Right lobe of liver (tissue), 6 donors: ENCODE measurements at regions not wholly inside any gene's neighbourhood (a gene's known extent, or its start where the extent isn't known, plus 50 kb on each side); places are given as distances from the start of the nearest gene placed in this dataset.
"Not testable (repeated sequence)": the region's sequence is repeated elsewhere in the genome, so short reads cannot be mapped to it uniquely, and the experiment has no call there.

Source experiments
- ATAC-seq, 4 donors: fragments of 200-7000 bp; cut with Tn5 transposase; one replicate each; pipeline ENCODE4 v1.9.1; 2020; ENCODE audit warnings: mild to moderate bottlenecking in 4 of 4, moderate library complexity in 4 of 4
- DNase-seq, 3 donors: peaks; one replicate each; pipeline ENCODE4 v3.0.0-alpha.2; 2020
- H3K27ac ChIP-seq, 3 donors: fragments of 200-600 bp; one replicate each; pipeline ENCODE4 v1.8.0; 2022
- H3K27me3 ChIP-seq, 2 donors: fragments of 200-600 bp; one replicate each; pipeline ENCODE4 v1.8.0; 2022
- H3K36me3 ChIP-seq, 4 donors: fragments of 200-600 bp; sonication (generic) in 1 of 4; one replicate each; pipeline versions ENCODE4 v1.5.1 to v1.8.0; 2017 to 2022; ENCODE audit warnings: control low read depth in 1 of 4
- H3K4me1 ChIP-seq, 4 donors: fragments of 200-600 bp; sonication (generic) in 1 of 4; one replicate each; pipeline versions ENCODE4 v1.5.1 to v1.8.0; 2017 to 2022; ENCODE audit warnings: control low read depth in 1 of 4
- H3K4me3 ChIP-seq, 3 donors: fragments of 200-600 bp; one replicate each; pipeline ENCODE4 v1.8.0; 2022
- H3K9me3 ChIP-seq, 4 donors: fragments of 200-600 bp; sonication (generic) in 1 of 4; one replicate each; pipeline versions ENCODE4 v1.5.1 to v1.8.0; 2017 to 2022; ENCODE audit warnings: control low read depth in 1 of 4
- POLR2A ChIP-seq: fragments of 450-650 bp; IDR thresholded peaks from one replicate; pipeline ENCODE4 v1.6.1; 2017; ENCODE audit warnings: antibody characterized with exemption, mild to moderate bottlenecking
- WGBS: methylation state at CpG from one replicate; pipeline ENCODE4 v1.1.6; 2018; ENCODE audit warnings: low coverage, low lambda C conversion rate; ENCODE audit not compliant: insufficient coverage; ENCODE audit errors: missing lambda C conversion rate; 5-methylcytosine and 5-hydroxymethylcytosine counted together
- intact Hi-C, 2 donors: fragments of 100-400 bp; cut with DNase I; formaldehyde crosslinking; loops; one replicate each; pipeline versions ENCODE4 v1.11.2 to v1.14.1; 2022
- TF ChIP-seq, protein P1 (sequence below), 4 donors: fragments of 200-600 bp in 3 of 4; fragments of 450-650 bp in 1 of 4; IDR thresholded peaks; one replicate each; pipeline versions ENCODE4 v1.5.1 to v1.8.0; 2016 to 2022; ENCODE audit warnings: antibody characterized with exemption in 4 of 4, mild to moderate bottlenecking in 2 of 4
- donor health status: DM: no; HTN: yes; CAD: no.
- donor health status: DM: no; HTN: no; CAD: no.
- donor health status: DM: no; HTN: no; CAD: no.
- donor health status: DM: no; HTN: yes; CAD: no.
- donor health status: DM: no; HTN: yes; CAD: no.

DNA sequence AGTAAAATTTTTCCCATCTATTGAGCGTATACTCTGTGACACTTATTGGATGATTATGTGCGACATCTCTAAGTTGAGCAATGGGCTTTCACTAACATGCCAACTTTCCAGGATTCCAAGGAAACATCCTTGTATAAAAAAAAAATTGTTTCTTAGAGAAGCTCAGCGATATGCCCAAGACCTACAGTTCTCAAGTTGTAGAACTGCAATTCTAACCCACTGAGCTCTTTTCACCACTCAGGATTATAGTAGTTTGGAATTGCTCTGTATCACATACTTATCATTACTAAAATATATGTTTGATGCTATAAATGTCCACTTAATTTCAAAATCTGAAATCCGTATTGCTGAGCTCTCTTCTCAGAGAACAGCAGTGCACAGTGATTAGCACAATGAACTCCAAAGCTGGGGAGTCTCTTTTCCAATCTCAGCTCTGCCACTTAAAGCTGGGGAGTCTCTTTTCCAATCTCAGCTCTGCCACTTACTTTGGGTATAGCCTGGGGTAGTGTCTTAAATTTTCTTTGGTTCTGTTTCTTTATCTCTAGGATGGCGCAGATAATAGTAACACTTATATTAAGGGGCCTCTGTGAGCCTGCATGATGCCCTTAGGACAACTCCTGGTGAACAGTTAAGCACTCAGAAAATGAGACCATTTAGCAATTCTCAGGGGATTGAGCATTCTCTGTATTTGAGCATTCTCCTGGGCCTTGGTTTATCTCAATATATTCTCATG is 1722.2 kb upstream of the AGA start:
- ATAC-seq (no peak), DNase-seq (no peak)
- no peak overlapping the region for H3K27ac ChIP-seq
- no peaks in the 10 kb centered on the region for H3K27me3 ChIP-seq
- 67% methylated on average over 5 of the region's 5 CpGs for WGBS
- no peaks in the 10 kb centered on the region for H3K4me1 ChIP-seq
- intact Hi-C loops = no loop called here
- H3K36me3 ChIP-seq = no peaks in the 10 kb centered on the region
- TF ChIP-seq POLR2A = no peak
- TF ChIP-seq, protein P1, sequence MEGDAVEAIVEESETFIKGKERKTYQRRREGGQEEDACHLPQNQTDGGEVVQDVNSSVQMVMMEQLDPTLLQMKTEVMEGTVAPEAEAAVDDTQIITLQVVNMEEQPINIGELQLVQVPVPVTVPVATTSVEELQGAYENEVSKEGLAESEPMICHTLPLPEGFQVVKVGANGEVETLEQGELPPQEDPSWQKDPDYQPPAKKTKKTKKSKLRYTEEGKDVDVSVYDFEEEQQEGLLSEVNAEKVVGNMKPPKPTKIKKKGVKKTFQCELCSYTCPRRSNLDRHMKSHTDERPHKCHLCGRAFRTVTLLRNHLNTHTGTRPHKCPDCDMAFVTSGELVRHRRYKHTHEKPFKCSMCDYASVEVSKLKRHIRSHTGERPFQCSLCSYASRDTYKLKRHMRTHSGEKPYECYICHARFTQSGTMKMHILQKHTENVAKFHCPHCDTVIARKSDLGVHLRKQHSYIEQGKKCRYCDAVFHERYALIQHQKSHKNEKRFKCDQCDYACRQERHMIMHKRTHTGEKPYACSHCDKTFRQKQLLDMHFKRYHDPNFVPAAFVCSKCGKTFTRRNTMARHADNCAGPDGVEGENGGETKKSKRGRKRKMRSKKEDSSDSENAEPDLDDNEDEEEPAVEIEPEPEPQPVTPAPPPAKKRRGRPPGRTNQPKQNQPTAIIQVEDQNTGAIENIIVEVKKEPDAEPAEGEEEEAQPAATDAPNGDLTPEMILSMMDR (IDR thresholded peaks at IDR 0.05) = no peak
- H3K9me3 ChIP-seq = no peaks in the 10 kb centered on the region
- H3K4me3 ChIP-seq = no peak overlapping the region

DNA sequence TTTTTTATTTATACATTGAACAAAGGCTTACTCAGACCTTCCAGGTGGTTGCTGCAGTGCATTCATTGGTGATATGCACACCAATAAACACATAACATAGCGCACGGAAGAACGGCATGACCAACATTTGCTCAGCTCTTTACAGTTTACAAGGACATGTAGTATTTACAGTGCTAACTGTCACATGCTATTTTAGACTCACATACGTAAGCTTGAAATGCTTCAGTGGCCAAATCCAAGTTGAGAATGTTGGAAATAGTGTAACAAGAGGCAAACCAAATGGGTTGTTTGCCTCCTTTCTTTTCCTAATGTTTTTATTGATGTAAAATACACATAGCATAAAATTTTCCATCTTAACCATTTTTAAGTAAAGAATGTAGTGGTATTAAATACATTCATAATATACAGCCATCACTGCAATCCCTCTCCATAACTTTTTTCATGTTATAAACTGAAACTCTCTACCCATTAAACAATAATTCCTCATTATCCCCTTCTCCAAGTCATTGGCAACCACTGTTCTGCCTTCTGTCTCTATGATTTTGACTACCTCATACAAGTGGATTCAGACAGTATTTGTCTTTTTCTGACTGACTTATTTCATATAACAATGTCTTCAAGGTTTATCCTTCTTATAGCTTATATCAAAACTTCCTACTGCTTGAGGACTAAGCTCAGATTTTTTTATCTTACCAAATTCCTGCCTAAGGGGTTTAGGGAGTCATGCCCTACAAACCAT is 1722.9 kb upstream of the AGA start:
- H3K27ac ChIP-seq = no peak overlapping the region
- DNase-seq = no peak
- no peaks in the 10 kb centered on the region for H3K27me3 ChIP-seq
- no peak overlapping the region for H3K4me3 ChIP-seq
- intact Hi-C loops = no loop called here
- H3K36me3 ChIP-seq = no peaks in the 10 kb centered on the region
- H3K9me3 ChIP-seq = no peaks in the 10 kb centered on the region
- no peaks in the 10 kb centered on the region for H3K4me1 ChIP-seq
- 66% methylated on average over 4 of the region's 4 CpGs for WGBS
- no peak for ATAC-seq
- TF ChIP-seq, protein P1 (IDR thresholded peaks at IDR 0.05) = no peak
- TF ChIP-seq POLR2A = no peak

DNA sequence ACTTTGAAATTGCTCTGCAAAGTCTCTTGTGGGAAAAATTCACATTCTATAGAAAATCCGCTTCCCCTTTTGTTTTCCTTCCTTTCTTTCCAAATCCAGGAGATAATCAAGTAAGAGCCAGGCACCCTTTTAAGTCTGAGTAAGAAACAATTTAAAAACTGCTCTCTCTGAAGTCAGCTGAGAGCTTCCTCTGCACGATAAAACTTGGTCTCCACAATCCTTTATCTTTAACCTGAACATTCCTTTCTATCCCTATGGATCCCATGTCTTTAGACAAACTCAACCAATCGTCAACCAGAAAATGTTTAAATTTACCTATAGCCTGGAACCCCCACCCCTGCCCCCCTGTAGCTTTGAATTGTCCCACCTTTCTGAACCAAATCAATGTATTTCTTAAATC is 1723.6 kb upstream of the AGA start:
- ATAC-seq (no peak), DNase-seq (no peak)
- 12% methylated on average over 3 of the region's 3 CpGs for WGBS
- no peaks in the 10 kb centered on the region for H3K36me3 ChIP-seq
- no peak overlapping the region for H3K4me3 ChIP-seq
- no peaks in the 10 kb centered on the region for H3K4me1 ChIP-seq
- H3K9me3 ChIP-seq = no peaks in the 10 kb centered on the region
- TF ChIP-seq POLR2A = no peak
- TF ChIP-seq, protein P1 (IDR thresholded peaks at IDR 0.05) = no peak
- no peaks in the 10 kb centered on the region for H3K27me3 ChIP-seq
- no peak overlapping the region for H3K27ac ChIP-seq
- intact Hi-C loops = no loop called here

DNA sequence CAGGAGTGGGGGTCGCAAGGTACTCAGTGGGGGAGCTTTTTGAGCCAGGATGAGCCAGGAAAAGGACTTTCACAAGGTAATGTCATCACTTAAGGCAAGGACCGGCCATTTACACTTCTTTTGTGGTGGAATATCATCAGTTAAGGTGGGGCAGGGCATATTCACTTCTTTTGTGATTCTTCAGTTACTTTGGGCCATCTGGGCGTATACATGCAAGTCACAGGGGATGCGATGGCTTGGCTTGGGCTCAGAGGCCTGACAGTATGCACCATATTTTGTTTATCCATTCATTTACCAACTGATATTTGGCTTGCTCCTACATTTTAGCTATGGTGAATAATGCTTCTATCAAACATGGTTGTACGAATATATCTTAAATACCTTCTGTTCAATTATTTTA is 1728.1 kb upstream of the AGA start:
- H3K36me3 ChIP-seq, H3K27ac ChIP-seq, H3K4me1 ChIP-seq, H3K27me3 ChIP-seq, DNase-seq, ATAC-seq, intact Hi-C loops, H3K9me3 ChIP-seq, H3K4me3 ChIP-seq: not testable (repeated sequence)
- WGBS = 53% methylated on average over 4 of the region's 5 CpGs

DNA sequence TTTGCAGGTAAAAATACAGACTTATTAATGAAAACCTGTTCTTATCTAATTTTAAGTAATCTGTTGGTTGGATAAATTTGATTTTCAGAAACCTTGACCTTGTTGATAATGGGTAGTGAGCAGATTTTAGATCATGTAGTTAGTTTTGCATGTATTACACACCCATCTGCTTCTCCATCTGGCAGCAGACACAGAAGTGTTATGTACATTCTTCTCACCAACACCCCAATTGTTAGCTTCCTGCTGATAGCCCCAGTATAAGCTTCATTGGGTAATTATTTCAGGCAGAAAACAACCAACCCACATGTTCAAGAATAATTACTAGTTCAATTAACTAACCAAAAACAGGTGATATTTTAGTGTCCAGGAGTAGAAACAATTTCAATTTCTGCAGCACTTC is 1740.5 kb upstream of the AGA start:
- intact Hi-C loops = no loop called here
- Histone ChIP-seq H3K9me3 (no peaks in the 10 kb centered on the region), H3K27ac (no peak overlapping the region), H3K36me3 (no peaks in the 10 kb centered on the region), H3K27me3 (no peaks in the 10 kb centered on the region), H3K4me3 (no peak overlapping the region), H3K4me1 (no peaks in the 10 kb centered on the region)
- DNase-seq = no peak
- ATAC-seq = no peak
- TF ChIP-seq, protein P1 (IDR thresholded peaks at IDR 0.05) = no peak
- no peak for TF ChIP-seq POLR2A
